Stimulated activated CD8-positive, alpha-beta memory T cell treated with anti-CD3 and anti-CD28 coated beads, Interleukin-4, amount 100 ng/mL, for 48 hours (primary cell): ENCODE measurements at regions not wholly inside any gene's neighbourhood (a gene's known extent, or its start where the extent isn't known, plus 50 kb on each side); places are given as distances from the start of the nearest gene placed in this dataset.
"Not testable (repeated sequence)": the region's sequence is repeated elsewhere in the genome, so short reads cannot be mapped to it uniquely, and the experiment has no call there.

Experiments used
- DNase-seq: peaks from one replicate; pipeline ENCODE4 v3.0.0-alpha.2; 2020

GRCh38 chr16:27639561-27640276 is 89.8 kb downstream of the KATNIP start:
- peak; percentile 38 for DNase-seq

GRCh38 chr16:27640277-27640600 is 90.3 kb downstream of the KATNIP start:
- no peak for DNase-seq

- DNase-seq: no peak
These were observed 91.3 kb downstream of the KATNIP start for GRCh38 chr16:27641260-27641659.

- not testable (repeated sequence) for DNase-seq
These were observed 91.9 kb downstream of the KATNIP start for GRCh38 chr16:27641734-27642415.

- no peak for DNase-seq
These were observed 92.8 kb downstream of the KATNIP start for GRCh38 chr16:27642756-27643155.

- DNase-seq: no peak
These were observed 94.2 kb downstream of the KATNIP start for GRCh38 chr16:27644165-27644564.

GRCh38 chr16:27645396-27645795 is 95.5 kb downstream of the KATNIP start:
- no peak for DNase-seq

- DNase-seq: no peak
These were observed 96.9 kb downstream of the KATNIP start for GRCh38 chr16:27646806-27647205.

- DNase-seq: no peak
These were observed 99.1 kb downstream of the KATNIP start for GRCh38 chr16:27649021-27649420.

- no peak for DNase-seq
These were observed 100.2 kb downstream of the KATNIP start for GRCh38 chr16:27650073-27650701.

GRCh38 chr16:27651301-27651700 is 101.4 kb downstream of the KATNIP start:
- no peak for DNase-seq

GRCh38 chr16:27657811-27658210 is 107.9 kb downstream of the KATNIP start:
- DNase-seq: no peak

- DNase-seq: no peak
These were observed 110.6 kb downstream of the KATNIP start for GRCh38 chr16:27660507-27660906.

GRCh38 chr16:27663235-27663634 is 113.3 kb downstream of the KATNIP start:
- DNase-seq: not testable (repeated sequence)

- no peak for DNase-seq
These were observed 115.9 kb downstream of the KATNIP start for GRCh38 chr16:27665881-27666280.

GRCh38 chr16:27670071-27670810 is 120.3 kb downstream of the KATNIP start:
- no peak for DNase-seq

- DNase-seq: no peak
These were observed 121.5 kb downstream of the KATNIP start for GRCh38 chr16:27671410-27671809.

GRCh38 chr16:27676839-27677238 is 126.9 kb downstream of the KATNIP start:
- DNase-seq: no peak

- no peak for DNase-seq
These were observed 127.3 kb downstream of the KATNIP start for GRCh38 chr16:27677263-27677662.

- DNase-seq: no peak
These were observed 129.0 kb downstream of the KATNIP start for GRCh38 chr16:27678955-27679354.

- no peak for DNase-seq
These were observed 130.0 kb downstream of the KATNIP start for GRCh38 chr16:27679899-27680298.

GRCh38 chr16:27681681-27682080 is 131.7 kb downstream of the KATNIP start:
- DNase-seq: no peak

- DNase-seq: no peak
These were observed 134.1 kb downstream of the KATNIP start for GRCh38 chr16:27684047-27684446.

- DNase-seq: no peak
These were observed 135.9 kb downstream of the KATNIP start for GRCh38 chr16:27685807-27686206.
